ENCODE measurements at regions not wholly inside any gene's neighbourhood (a gene's known extent, or its start where the extent isn't known, plus 50 kb on each side); places are given as distances from the start of the nearest gene placed in this dataset.

GRCh38 chr6:92806254-92806653, 613.1 kb downstream of the EPHA7 start:
- H3K4me3 Mint-ChIP-seq (ENCODE audit: unreplicated experiment) = no peak overlapping the region
- no peak overlapping the region for H3K27ac Mint-ChIP-seq (ENCODE audit: unreplicated experiment)
- H3K4me1 Mint-ChIP-seq (ENCODE audit: unreplicated experiment) = no peaks in the 10 kb centered on the region
- no peaks in the 10 kb centered on the region for H3K27me3 Mint-ChIP-seq (ENCODE audit: unreplicated experiment)
- TF ChIP-seq CTCF (IDR thresholded peaks at IDR 0.05) = no peak
- no peaks in the 10 kb centered on the region for H3K36me3 Mint-ChIP-seq (ENCODE audit: unreplicated experiment)
- peaks cover 3% of the 10 kb centered on the region for H3K9me3 Mint-ChIP-seq (ENCODE audit: unreplicated experiment)
- no peak for DNase-seq (ENCODE audit: extremely low spot score, unreplicated experiment)

GRCh38 chr6:92791403-92791802, 628.0 kb downstream of the EPHA7 start:
- Mint-ChIP-seq H3K36me3 (ENCODE audit: unreplicated experiment) (no peaks in the 10 kb centered on the region), H3K27me3 (ENCODE audit: unreplicated experiment) (no peaks in the 10 kb centered on the region), H3K4me1 (ENCODE audit: unreplicated experiment) (peaks cover 10% of the 10 kb centered on the region), H3K27ac (ENCODE audit: unreplicated experiment) (no peak overlapping the region), H3K4me3 (ENCODE audit: unreplicated experiment) (no peak overlapping the region), H3K9me3 (ENCODE audit: unreplicated experiment) (peaks cover 9% of the 10 kb centered on the region)
- DNase-seq (ENCODE audit: extremely low spot score, unreplicated experiment) = no peak
- TF ChIP-seq CTCF (IDR thresholded peaks at IDR 0.05) = no peak

GRCh38 chr6:92790381-92790780, 629.0 kb downstream of the EPHA7 start:
- Mint-ChIP-seq H3K9me3 (ENCODE audit: unreplicated experiment) (peaks cover 7% of the 10 kb centered on the region), H3K27me3 (ENCODE audit: unreplicated experiment) (peaks cover under 1% of the 10 kb centered on the region), H3K4me3 (ENCODE audit: unreplicated experiment) (no peak overlapping the region), H3K27ac (ENCODE audit: unreplicated experiment) (no peak overlapping the region), H3K36me3 (ENCODE audit: unreplicated experiment) (no peaks in the 10 kb centered on the region), H3K4me1 (ENCODE audit: unreplicated experiment) (peaks cover 10% of the 10 kb centered on the region)
- TF ChIP-seq CTCF (IDR thresholded peaks at IDR 0.05) = no peak
- no peak for DNase-seq (ENCODE audit: extremely low spot score, unreplicated experiment)

- no peak overlapping the region for H3K27ac Mint-ChIP-seq (ENCODE audit: unreplicated experiment)
- no peaks in the 10 kb centered on the region for H3K36me3 Mint-ChIP-seq (ENCODE audit: unreplicated experiment)
- peaks cover 11% of the 10 kb centered on the region for H3K4me1 Mint-ChIP-seq (ENCODE audit: unreplicated experiment)
- no peak overlapping the region for H3K4me3 Mint-ChIP-seq (ENCODE audit: unreplicated experiment)
- peaks cover 4% of the 10 kb centered on the region for H3K27me3 Mint-ChIP-seq (ENCODE audit: unreplicated experiment)
- no peak for TF ChIP-seq CTCF (IDR thresholded peaks at IDR 0.05)
- DNase-seq (ENCODE audit: extremely low spot score, unreplicated experiment) = no peak
- no peaks in the 10 kb centered on the region for H3K9me3 Mint-ChIP-seq (ENCODE audit: unreplicated experiment)
Measured at GRCh38 chr6:92784235-92784634, 635.1 kb downstream of the EPHA7 start.

- Mint-ChIP-seq H3K27me3 (ENCODE audit: unreplicated experiment) (no peaks in the 10 kb centered on the region), H3K4me1 (ENCODE audit: unreplicated experiment) (peaks cover 19% of the 10 kb centered on the region), H3K36me3 (ENCODE audit: unreplicated experiment) (no peaks in the 10 kb centered on the region), H3K9me3 (ENCODE audit: unreplicated experiment) (no peaks in the 10 kb centered on the region), H3K4me3 (ENCODE audit: unreplicated experiment) (no peak overlapping the region), H3K27ac (ENCODE audit: unreplicated experiment) (no peak overlapping the region)
- no peak for TF ChIP-seq CTCF (IDR thresholded peaks at IDR 0.05)
- no peak for DNase-seq (ENCODE audit: extremely low spot score, unreplicated experiment)
Measured at GRCh38 chr6:92779746-92780145, 639.6 kb downstream of the EPHA7 start.

All from osteocyte (in vitro differentiated cells).